ENCODE measurements at regions not wholly inside any gene's neighbourhood (a gene's known extent, or its start where the extent isn't known, plus 50 kb on each side); places are given as distances from the start of the nearest gene placed in this dataset.

DNA sequence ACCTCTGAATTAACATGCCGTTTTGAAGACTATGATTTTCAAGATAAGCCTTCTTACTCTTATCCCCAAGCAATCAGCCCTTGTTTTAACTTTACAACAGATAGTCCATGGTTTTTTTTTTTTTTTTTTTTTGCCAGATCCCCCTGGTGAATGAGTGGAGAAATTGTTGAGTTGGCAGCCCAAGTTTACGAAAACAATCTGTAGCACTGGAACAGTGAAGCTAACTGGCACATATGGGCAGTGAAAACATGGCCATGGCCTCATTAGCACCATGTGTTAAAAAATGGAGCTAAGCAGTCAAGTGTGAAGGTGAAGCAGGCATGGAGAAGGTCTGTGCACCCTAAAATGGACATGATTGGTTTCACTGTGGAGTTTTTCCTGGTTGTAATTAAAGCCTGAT lies 812.1 kb upstream of the MIR17HG start:
- no peak for DNase-seq (ENCODE audit: low read depth)

DNA sequence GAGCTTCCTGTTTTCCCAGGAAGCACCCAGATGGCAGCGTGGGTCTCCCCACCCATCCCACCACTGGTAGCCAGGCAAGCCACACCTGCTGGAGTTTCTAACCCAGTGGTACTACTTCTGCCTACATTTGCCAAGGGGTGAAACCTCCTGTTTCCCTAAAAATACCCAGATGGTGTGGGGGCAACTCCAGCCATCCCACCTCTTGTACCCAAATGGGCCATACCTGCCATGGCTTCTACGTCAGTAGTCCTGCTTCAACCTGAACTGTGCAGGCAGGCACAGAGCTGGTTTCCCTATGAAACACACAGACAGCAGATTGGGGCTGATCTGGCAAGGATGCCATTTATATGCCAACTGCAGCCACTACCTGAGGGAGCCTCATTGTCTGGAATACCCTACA lies 809.4 kb upstream of the MIR17HG start:
- no peak for DNase-seq (ENCODE audit: low read depth)

- no peak for DNase-seq (ENCODE audit: low read depth)
These were observed 806.1 kb upstream of the MIR17HG start for GRCh38 chr13:90541346-90541745.

DNA sequence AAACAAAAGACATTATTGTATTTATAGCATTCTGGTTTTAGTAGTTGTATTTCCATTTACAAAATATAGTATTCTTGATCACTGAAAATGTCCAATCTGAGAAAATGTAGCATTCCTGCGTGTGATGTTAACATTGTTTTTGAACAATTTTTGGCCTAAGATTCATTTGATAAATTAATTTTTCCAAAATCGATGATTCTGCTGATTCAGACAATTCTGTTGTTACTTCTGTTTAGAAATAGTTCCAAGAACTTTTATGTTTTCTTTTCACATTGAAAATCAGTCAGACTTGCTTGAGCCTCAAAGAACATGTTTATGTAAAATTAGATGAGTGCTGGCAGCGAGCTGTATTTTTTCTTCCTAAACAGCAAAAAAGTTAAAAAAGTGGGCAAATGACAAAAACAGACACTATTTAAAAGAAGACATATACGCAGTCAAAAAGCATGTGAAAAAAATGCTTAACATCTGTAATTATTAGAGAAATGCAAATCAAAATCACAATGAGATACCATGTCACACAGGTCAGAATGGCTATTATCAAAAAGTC lies 804.5 kb upstream of the MIR17HG start:
- no peak for DNase-seq (ENCODE audit: low read depth)

GRCh38 chr13:90545070-90545840 lies 802.2 kb upstream of the MIR17HG start:
- DNase-seq (ENCODE audit: low read depth): no peak

GRCh38 chr13:90547272-90547790 lies 800.2 kb upstream of the MIR17HG start:
- no peak for DNase-seq (ENCODE audit: low read depth)

DNA sequence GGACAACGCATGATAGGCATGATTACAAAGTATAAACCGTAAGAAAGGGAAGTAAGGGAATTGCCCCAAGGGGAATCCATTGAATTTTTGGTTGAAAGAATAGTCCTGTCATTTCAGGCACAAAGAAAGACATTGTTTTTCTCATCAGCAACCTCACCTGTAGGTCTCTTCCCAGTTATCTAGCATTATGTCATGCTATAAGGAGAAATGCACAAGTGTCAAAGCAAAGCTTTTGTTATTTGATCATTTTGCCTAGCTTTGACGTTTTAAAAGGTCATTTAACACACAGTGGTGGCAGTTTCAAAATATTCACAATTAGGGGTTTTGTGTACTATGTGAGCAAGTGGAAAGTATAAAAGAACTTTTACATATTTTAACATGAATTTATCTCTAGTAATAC lies 796.2 kb upstream of the MIR17HG start:
- DNase-seq (ENCODE audit: low read depth): no peak

DNA sequence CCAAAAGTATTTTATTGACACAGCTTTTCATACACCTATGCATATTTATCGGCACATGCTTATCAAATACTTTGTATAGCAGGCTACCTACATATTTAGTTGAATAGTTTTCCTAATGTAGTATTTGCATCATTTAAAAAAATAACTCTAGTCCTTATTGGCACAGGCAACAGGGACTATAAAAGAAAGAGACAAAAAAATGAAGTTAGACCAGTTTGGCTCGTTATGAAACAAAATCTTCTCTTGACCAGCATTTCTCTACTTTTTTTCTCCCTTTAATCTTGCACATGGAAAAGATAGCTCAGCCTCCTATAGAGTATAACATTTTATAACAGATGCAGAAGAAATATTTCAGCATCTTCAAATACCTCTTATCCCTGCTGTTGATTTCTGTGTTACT lies 794.8 kb upstream of the MIR17HG start:
- no peak for DNase-seq (ENCODE audit: low read depth)

- no peak for DNase-seq (ENCODE audit: low read depth)
These were observed 794.3 kb upstream of the MIR17HG start for GRCh38 chr13:90553159-90553558.

- DNase-seq (ENCODE audit: low read depth): no peak
These were observed 789.9 kb upstream of the MIR17HG start for GRCh38 chr13:90557626-90558025.

DNA sequence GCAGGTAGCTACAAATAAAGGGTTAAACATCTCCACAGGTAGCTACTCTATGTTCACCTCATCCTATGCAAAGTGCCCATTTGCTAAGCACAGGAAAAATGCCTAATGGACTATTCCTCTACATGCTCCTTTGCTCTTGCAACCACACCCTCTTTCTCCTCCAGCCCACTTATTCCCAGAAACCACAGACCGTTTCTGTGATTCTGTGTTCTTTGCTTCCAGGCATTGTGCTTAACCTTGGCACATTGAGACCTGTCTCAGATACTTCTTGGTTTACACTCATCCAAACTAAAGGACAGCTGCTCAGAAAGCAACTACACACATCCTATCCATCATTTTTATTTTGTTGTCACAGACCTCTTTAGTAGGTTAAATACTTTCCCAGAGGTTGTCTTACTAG lies 785.0 kb upstream of the MIR17HG start:
- no peak for DNase-seq (ENCODE audit: low read depth)

- DNase-seq (ENCODE audit: low read depth): no peak
These were observed 783.4 kb upstream of the MIR17HG start for GRCh38 chr13:90564096-90564495.

DNA sequence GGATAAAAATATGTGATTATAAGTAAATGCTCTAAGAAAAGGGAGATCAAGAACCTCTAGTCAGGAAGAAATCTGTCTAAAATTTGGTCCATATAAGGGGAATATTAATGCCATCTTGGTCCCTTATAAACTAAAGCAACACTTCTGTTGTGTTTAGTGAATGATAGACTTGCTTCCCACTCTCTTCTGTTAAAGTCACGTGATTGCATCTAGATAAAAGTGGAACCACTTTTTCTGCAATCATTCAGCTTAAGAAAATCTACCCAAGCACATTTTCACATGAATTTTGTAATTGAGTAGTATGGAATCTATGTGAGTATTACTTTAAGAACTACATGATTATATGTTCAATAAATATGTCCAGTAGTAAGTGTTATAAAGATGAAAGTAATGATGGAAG lies 782.9 kb upstream of the MIR17HG start:
- no peak for DNase-seq (ENCODE audit: low read depth)

- DNase-seq (ENCODE audit: low read depth): no peak
These were observed 781.3 kb upstream of the MIR17HG start for GRCh38 chr13:90565985-90566713.

- DNase-seq (ENCODE audit: low read depth): no peak
These were observed 779.3 kb upstream of the MIR17HG start for GRCh38 chr13:90568165-90568564.

- DNase-seq (ENCODE audit: low read depth): no peak
These were observed 771.4 kb upstream of the MIR17HG start for GRCh38 chr13:90576067-90576466.

DNA sequence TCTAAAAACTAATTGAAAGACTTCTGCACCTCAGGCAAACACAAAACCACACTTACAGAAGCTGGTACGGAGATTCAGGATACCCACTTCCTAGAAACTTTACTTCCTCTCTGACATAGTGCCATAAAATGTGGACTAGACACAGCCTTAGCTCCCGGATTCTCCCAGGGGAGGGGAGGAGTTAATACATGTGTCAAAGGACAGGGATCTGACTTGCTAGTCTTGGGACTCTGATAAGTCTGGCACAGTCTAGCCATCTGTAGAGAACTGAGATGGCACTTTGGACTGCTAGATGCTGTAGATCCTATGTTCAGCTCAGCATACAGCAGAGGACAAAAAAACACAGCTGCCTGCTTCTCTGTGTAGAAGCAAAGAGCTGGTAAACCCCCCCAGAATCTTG lies 769.8 kb upstream of the MIR17HG start:
- DNase-seq (ENCODE audit: low read depth): no peak

- DNase-seq (ENCODE audit: low read depth): no peak
These were observed 762.1 kb upstream of the MIR17HG start for GRCh38 chr13:90585392-90585791.

DNA sequence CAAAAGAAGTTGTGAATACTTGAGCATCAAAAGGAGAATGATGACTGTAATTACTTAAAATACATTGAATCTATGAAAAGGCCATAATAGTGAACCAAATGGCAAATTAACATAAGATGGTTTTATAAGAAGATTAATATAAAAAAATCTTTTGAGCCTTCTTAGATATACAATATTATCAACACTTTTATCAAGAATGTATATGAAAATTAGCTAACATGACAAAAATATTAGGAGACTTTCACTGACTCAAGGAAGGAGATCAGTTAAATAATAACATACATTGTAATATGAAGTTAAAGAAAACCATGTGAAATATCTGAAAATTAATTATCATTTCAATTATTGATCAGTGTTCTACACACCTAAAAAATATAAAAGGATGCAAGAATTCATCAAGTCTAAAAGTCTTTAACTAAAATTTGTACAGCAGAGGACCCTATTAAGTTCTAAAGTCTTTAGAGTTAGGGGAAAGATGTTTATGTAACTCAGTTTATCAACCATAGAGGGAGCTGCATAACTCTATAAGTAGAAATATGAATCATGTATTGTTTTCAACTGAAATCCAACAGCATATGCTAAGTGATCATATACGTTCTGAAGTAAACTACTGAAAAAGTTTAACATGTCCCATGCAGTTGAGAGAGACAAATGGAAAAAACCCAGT lies 756.1 kb upstream of the MIR17HG start:
- no peak for DNase-seq (ENCODE audit: low read depth)

GRCh38 chr13:90591927-90592268 lies 755.6 kb upstream of the MIR17HG start:
- DNase-seq (ENCODE audit: low read depth): no peak

DNA sequence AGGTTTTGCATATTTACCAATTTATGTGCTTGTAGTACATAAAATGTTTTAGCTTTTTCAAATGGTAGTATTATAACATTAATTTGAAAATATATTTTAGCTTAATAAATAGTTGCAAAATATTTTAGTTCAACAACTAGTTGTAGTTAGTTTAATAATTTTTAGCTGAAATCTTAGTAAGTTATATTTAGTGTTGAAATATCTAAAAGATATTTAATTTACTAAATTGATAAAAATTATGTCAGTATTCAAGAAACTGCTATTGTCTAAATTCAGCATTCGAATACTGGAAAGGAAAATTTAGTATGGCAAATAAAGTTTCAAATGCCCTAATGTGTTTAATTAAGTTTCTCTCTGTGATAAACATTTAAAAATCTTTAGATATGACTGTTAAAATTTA lies 754.5 kb upstream of the MIR17HG start:
- no peak for DNase-seq (ENCODE audit: low read depth)

DNA sequence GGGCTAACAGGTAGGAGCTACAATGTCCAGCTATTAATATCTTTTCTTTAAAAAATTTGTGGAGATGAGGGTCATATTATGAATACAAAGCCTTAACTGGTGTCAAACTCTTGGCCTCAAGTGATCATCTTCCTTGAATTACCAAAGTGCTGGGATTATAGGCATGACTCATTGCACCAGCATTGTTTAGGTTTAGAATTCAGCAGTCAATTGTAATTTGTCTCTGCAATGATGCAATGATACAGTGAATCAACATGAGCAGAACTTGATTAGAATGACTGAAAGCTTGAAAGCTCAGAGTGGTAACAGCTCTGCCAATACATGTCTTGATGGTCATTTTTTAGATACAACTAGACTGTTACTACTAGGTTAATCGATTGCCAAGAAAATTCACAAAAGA lies 752.8 kb upstream of the MIR17HG start:
- no peak for DNase-seq (ENCODE audit: low read depth)

DNA sequence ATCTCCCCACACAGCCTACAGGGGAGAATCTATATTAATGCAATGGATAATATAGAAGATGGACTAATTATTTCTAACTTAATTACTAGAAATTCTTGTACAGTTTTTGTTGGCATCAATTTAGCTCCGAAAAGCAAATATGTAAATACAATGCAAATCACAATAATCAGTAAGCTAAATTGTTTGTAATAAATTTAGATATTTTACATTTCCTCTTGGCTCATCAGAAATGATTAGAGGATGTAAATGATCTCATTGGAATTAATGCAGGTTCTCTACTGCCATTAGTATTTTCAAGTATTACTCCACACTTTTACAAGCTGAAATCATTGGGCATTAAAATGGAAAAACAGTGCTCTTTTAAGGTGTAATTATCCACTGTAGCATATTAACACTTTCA lies 741.8 kb upstream of the MIR17HG start:
- DNase-seq (ENCODE audit: low read depth): no peak

Data from activated T-cell treated with anti-CD3 and anti-CD28 coated beads for 48 hours (primary cell).